T-helper 17 cell (primary cell): ENCODE measurements at regions not wholly inside any gene's neighbourhood (a gene's known extent, or its start where the extent isn't known, plus 50 kb on each side); places are given as distances from the start of the nearest gene placed in this dataset.
"Not testable (repeated sequence)": the region's sequence is repeated elsewhere in the genome, so short reads cannot be mapped to it uniquely, and the experiment has no call there.

Experiments used
- ATAC-seq: fragments of 150-1000 bp; cut with Tn5 transposase; 2 replicates; pipeline ENCODE4 v1.10.0; 2021; ENCODE audit warnings: mild to moderate bottlenecking, moderate library complexity
- DNase-seq, 3 donors: peaks; one replicate each; pipeline versions ENCODE4 v3.0.0 to v3.0.0-alpha.2; 2020 to 2021
- H3K9me3 ChIP-seq: one replicate; pipeline ENCODE4 v1.7.0; 2013; ENCODE audit warnings: low read length, mild to moderate bottlenecking; ENCODE audit not compliant: control insufficient read depth, poor library complexity, severe bottlenecking
- H3K27ac Mint-ChIP-seq: one replicate; pipeline ENCODE4 v1.8.0; 2022; ENCODE audit warnings: mild to moderate bottlenecking, moderate library complexity, mixed read lengths
- H3K27me3 Mint-ChIP-seq: one replicate; pipeline ENCODE4 v1.8.0; 2022; ENCODE audit warnings: mixed read lengths
- H3K36me3 Mint-ChIP-seq: one replicate; pipeline ENCODE4 v1.8.0; 2022; ENCODE audit warnings: low read depth, mixed read lengths
- H3K4me1 Mint-ChIP-seq: one replicate; pipeline ENCODE4 v1.8.0; 2022; ENCODE audit warnings: mild to moderate bottlenecking, mixed read lengths
- H3K4me3 Mint-ChIP-seq: one replicate; pipeline ENCODE4 v1.8.0; 2022; ENCODE audit warnings: mild to moderate bottlenecking, moderate library complexity, mixed read lengths

DNA sequence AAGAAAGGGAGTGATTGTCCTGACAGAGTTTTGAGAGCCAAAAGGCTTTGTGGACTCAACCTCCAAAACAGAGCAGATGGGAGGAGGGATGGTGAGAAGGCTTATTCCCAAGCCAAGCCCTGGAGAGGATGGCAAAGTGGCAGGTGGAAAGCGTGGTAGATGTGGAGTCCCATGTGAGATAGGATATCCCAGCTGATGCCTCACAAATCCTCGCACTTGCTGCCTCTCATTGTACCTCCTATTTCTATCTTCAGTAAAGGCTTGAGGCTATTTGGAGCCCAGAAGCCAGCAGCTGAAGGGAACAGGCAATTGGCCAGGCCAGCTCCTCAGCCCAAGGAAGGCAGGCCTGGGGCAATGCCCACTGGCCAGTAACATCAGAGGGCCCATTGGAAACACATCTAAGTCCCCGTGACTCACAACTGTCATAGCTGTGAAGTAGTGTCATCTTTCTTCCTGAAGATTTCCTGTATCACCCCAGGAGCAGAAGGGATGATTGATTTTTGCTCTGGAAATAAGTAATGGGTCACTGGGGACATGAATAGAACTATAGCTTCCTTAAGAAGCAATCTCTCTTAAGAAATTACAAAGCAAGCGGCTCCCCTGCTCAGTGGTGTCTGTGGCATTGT, 114.4 kb downstream of the KBTBD2 start:
- not testable (repeated sequence) for H3K27ac Mint-ChIP-seq

DNA sequence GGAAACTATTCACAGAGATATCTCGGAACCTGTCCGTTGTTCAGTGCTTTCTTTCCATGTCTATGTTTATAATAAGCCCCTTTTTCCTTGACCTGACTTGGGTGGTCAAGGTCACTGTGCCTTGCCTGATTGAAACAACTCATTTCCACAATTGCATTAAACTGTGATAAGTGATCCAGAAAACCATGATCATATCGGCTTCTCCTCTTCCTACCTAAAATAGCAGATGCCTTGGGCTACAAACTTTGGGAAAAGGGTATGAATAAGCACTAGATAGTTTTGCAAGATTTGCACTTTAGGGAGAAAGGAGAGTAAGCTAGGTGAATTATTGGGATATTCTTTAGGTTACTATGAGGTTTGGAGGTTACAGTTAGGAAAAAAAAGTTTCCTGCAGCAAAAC, 115.2 kb downstream of the KBTBD2 start:
- H3K4me1 Mint-ChIP-seq, H3K9me3 ChIP-seq, DNase-seq, H3K27ac Mint-ChIP-seq, H3K4me3 Mint-ChIP-seq, H3K36me3 Mint-ChIP-seq, ATAC-seq: not testable (repeated sequence)
- peaks cover 33% of the 10 kb centered on the region for H3K27me3 Mint-ChIP-seq

More for the DNA sequence above, 114.4 kb downstream of the KBTBD2 start:
- H3K27me3 Mint-ChIP-seq = peaks cover 27% of the 10 kb centered on the region
- ATAC-seq, H3K36me3 Mint-ChIP-seq, H3K9me3 ChIP-seq, DNase-seq, H3K4me3 Mint-ChIP-seq, H3K4me1 Mint-ChIP-seq: not testable (repeated sequence)

DNA sequence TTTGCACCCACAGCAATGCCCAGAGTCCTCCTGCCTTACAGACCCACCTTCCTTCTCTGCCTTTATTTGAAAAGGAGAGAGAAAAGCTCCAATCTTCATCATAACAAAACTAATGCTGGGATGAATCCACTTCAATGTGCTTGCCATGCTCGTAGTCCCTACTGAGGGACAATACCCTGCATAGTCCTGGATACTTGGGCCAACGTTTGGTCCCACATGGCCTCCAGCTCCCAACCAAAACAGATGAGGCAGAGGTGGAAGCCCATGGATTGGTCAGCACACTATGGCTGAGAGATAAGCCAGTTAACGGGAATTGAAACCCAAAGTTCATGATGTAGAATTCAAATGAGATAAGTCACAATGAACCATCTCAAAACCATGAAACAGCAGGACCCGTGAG, 115.8 kb downstream of the KBTBD2 start:
- H3K4me3 Mint-ChIP-seq, H3K27ac Mint-ChIP-seq, ATAC-seq, H3K4me1 Mint-ChIP-seq, H3K36me3 Mint-ChIP-seq, H3K9me3 ChIP-seq, DNase-seq: not testable (repeated sequence)
- peaks cover 38% of the 10 kb centered on the region for H3K27me3 Mint-ChIP-seq

DNA sequence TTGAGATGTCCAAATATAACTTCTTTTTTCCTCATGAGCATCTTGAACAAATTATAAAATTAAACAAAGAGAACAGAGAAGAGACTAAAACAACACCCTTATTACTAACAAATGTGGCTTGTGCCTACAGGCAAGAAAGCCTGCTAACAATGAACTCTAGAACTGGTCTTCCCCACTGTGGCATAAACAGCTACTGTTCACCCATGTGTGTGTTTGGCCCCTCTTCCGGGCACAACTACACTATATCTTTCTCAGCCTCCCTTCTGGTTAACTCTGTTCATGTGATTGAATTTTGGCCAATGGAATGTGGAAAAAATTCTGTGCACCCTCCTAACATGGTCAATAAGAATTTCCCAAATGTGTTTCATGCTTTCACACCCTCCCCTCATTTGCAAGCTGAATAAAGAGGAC, 117.0 kb downstream of the KBTBD2 start:
- Mint-ChIP-seq H3K27ac (no peak overlapping the region), H3K36me3 (peaks cover 4% of the 10 kb centered on the region), H3K4me3 (no peak overlapping the region), H3K27me3 (peaks cover 38% of the 10 kb centered on the region), H3K4me1 (no peaks in the 10 kb centered on the region)
- ATAC-seq (no peak), DNase-seq (no peak)
- no peaks in the 10 kb centered on the region for H3K9me3 ChIP-seq

GRCh38 chr7:32768866-32769510, 122.6 kb downstream of the KBTBD2 start:
- H3K27ac Mint-ChIP-seq, H3K9me3 ChIP-seq, ATAC-seq, H3K4me1 Mint-ChIP-seq, H3K36me3 Mint-ChIP-seq, DNase-seq, H3K4me3 Mint-ChIP-seq: not testable (repeated sequence)
- H3K27me3 Mint-ChIP-seq = peaks cover 31% of the 10 kb centered on the region

- H3K4me1 Mint-ChIP-seq, ATAC-seq, H3K9me3 ChIP-seq, H3K4me3 Mint-ChIP-seq, DNase-seq, H3K27ac Mint-ChIP-seq, H3K36me3 Mint-ChIP-seq: not testable (repeated sequence)
- peaks cover 36% of the 10 kb centered on the region for H3K27me3 Mint-ChIP-seq
Measured at GRCh38 chr7:32768338-32768737, 123.2 kb downstream of the KBTBD2 start.

DNA sequence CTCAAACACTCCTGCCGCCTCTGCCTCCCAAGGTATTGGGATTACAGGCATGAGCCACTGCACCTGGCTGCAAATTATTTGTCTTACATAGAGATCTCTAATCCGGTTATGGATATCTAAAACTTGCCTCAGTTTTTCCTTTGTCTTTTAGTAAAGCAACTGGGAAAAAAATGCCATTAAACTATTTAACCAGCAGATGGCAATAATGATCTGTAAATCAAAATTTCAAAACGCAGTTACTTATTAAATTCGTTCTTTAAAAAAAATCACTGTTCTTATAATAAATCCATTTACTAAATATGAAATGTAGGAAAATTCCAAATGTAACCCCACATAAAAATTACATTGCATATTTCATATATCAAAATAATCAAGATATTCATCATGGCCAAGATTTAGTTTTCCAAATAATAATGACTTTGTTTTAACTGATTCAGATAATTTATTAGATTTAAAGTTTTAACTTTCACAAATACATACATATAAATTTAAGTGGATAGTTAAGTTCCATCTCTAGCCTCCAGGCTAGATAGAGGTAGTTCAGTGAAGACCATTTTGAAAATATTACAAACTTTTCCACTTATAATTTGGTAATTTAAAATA, 125.8 kb downstream of the KBTBD2 start:
- H3K4me1 Mint-ChIP-seq = peaks cover 12% of the 10 kb centered on the region
- not testable (repeated sequence) for H3K4me3 Mint-ChIP-seq, H3K27ac Mint-ChIP-seq, DNase-seq, ATAC-seq, H3K9me3 ChIP-seq
- H3K27me3 Mint-ChIP-seq = peaks cover 37% of the 10 kb centered on the region
- peaks cover 12% of the 10 kb centered on the region for H3K36me3 Mint-ChIP-seq

- no peak for ATAC-seq
- H3K27ac Mint-ChIP-seq = no peak overlapping the region
- peaks cover 12% of the 10 kb centered on the region for H3K4me1 Mint-ChIP-seq
- H3K4me3 Mint-ChIP-seq = no peak overlapping the region
- DNase-seq = no peak
- H3K9me3 ChIP-seq = no peaks in the 10 kb centered on the region
- peaks cover 40% of the 10 kb centered on the region for H3K27me3 Mint-ChIP-seq
- peaks cover 12% of the 10 kb centered on the region for H3K36me3 Mint-ChIP-seq
Measured at GRCh38 chr7:32765185-32765584, 126.4 kb downstream of the KBTBD2 start.

DNA sequence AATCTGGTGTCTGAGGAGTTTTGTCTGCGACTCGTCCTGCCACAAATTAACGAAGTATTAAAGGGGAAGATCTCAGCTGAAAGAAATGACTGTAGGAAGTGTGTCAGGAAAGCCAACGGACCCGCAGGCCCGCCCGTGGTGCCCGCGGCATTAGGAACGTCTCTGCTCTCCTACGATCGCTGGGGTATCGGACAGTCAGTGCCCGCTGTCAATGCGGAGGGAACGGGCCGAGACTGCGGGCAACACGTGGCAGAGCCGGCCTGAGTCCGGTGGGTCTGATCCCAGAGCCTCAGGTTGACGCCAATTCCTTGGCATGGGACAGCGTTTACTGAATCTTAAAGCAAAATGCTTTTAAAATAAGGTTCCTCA, 128.7 kb downstream of the KBTBD2 start:
- Mint-ChIP-seq H3K27me3 (peaks cover 40% of the 10 kb centered on the region), H3K4me1 (peaks cover 12% of the 10 kb centered on the region), H3K36me3 (peaks cover 12% of the 10 kb centered on the region), H3K27ac (no peak overlapping the region), H3K4me3 (peak overlapping the region; percentile 19)
- H3K9me3 ChIP-seq = no peaks in the 10 kb centered on the region
- ATAC-seq = no peak
- no peak for DNase-seq

- not testable (repeated sequence) for ATAC-seq, DNase-seq, H3K27ac Mint-ChIP-seq, H3K9me3 ChIP-seq
- H3K36me3 Mint-ChIP-seq = peaks cover 12% of the 10 kb centered on the region
- H3K4me1 Mint-ChIP-seq = peaks cover 12% of the 10 kb centered on the region
- H3K27me3 Mint-ChIP-seq = peaks cover 40% of the 10 kb centered on the region
- H3K4me3 Mint-ChIP-seq = peak overlapping the region; percentile 45
Measured at GRCh38 chr7:32762206-32762924, 129.2 kb downstream of the KBTBD2 start.

GRCh38 chr7:32761451-32762205, 129.9 kb downstream of the KBTBD2 start:
- DNase-seq = no peak
- Mint-ChIP-seq H3K27ac (no peak overlapping the region), H3K27me3 (peaks cover 40% of the 10 kb centered on the region), H3K36me3 (peaks cover 12% of the 10 kb centered on the region), H3K4me1 (peaks cover 12% of the 10 kb centered on the region), H3K4me3 (no peak overlapping the region)
- ATAC-seq = no peak
- H3K9me3 ChIP-seq = no peaks in the 10 kb centered on the region

GRCh38 chr7:32760755-32761154, 130.8 kb downstream of the KBTBD2 start:
- H3K4me1 Mint-ChIP-seq = peaks cover 12% of the 10 kb centered on the region
- not testable (repeated sequence) for DNase-seq, H3K9me3 ChIP-seq, H3K27ac Mint-ChIP-seq, ATAC-seq
- peaks cover 12% of the 10 kb centered on the region for H3K36me3 Mint-ChIP-seq
- peaks cover 40% of the 10 kb centered on the region for H3K27me3 Mint-ChIP-seq
- peak overlapping the region; percentile 50 for H3K4me3 Mint-ChIP-seq

GRCh38 chr7:32759859-32760258, 131.7 kb downstream of the KBTBD2 start:
- Mint-ChIP-seq H3K36me3 (peaks cover 12% of the 10 kb centered on the region), H3K27me3 (peaks cover 39% of the 10 kb centered on the region), H3K4me1 (peaks cover 12% of the 10 kb centered on the region)
- ATAC-seq, DNase-seq, H3K27ac Mint-ChIP-seq, H3K4me3 Mint-ChIP-seq, H3K9me3 ChIP-seq: not testable (repeated sequence)
